Subcutaneous abdominal adipose tissue (tissue), 5 donors: ENCODE measurements at regions not wholly inside any gene's neighbourhood (a gene's known extent, or its start where the extent isn't known, plus 50 kb on each side); places are given as distances from the start of the nearest gene placed in this dataset.

ENCODE experiments used
- H3K27ac ChIP-seq: one replicate; pipeline ENCODE4 v1.7.0; 2013; ENCODE audit warnings: low read depth, mild to moderate bottlenecking, inconsistent platforms, low read length, moderate library complexity
- H3K27me3 ChIP-seq, 5 donors: one replicate each; pipeline ENCODE4 v1.7.0; 2013; ENCODE audit warnings: low read length in 5 of 5, inconsistent platforms in 1 of 5; ENCODE audit not compliant: control insufficient read depth in 5 of 5, insufficient read depth in 4 of 5
- H3K36me3 ChIP-seq, 5 donors: one replicate each; pipeline ENCODE4 v1.7.0; 2013; ENCODE audit warnings: low read length in 5 of 5; ENCODE audit not compliant: control insufficient read depth in 5 of 5, insufficient read depth in 5 of 5
- H3K4me1 ChIP-seq, 5 donors: one replicate each; pipeline ENCODE4 v1.7.0; 2013; ENCODE audit warnings: low read length in 5 of 5, mild to moderate bottlenecking in 3 of 5, moderate library complexity in 1 of 5; ENCODE audit not compliant: control insufficient read depth in 5 of 5, insufficient read depth in 5 of 5
- H3K4me3 ChIP-seq, 5 donors: one replicate each; pipeline ENCODE4 v1.7.0; 2013; ENCODE audit warnings: low read length in 5 of 5, low read depth in 1 of 5
- H3K9ac ChIP-seq, 5 donors: one replicate each; pipeline ENCODE4 v1.7.0; 2013; ENCODE audit warnings: low read length in 5 of 5, mild to moderate bottlenecking in 4 of 5, moderate library complexity in 3 of 5
- H3K9me3 ChIP-seq, 5 donors: one replicate each; pipeline ENCODE4 v1.7.0; 2013; ENCODE audit warnings: low read length in 5 of 5; ENCODE audit not compliant: control insufficient read depth in 5 of 5
- donor health status: healthy.
- donor health status: healthy.
- donor health status: healthy.
- donor health status: healthy.
- donor health status: healthy.

GRCh38 chr17:33375783-33376182, 82.7 kb upstream of the ASIC2 start:
- H3K9ac ChIP-seq, result no peak overlapping the region
- H3K27ac ChIP-seq, result no peak overlapping the region
- H3K9me3 ChIP-seq, result no peaks in the 10 kb centered on the region
- H3K27me3 ChIP-seq, result peaks cover 0 to 8% (median 4%) of the 10 kb centered on the region in 5 donors
- no peaks in the 10 kb centered on the region for H3K4me1 ChIP-seq
- H3K4me3 ChIP-seq, result no peak overlapping the region
- no peaks in the 10 kb centered on the region for H3K36me3 ChIP-seq

- Histone ChIP-seq H3K36me3 (no peaks in the 10 kb centered on the region), H3K4me3 (no peak overlapping the region), H3K9me3 (no peaks in the 10 kb centered on the region), H3K4me1 (no peaks in the 10 kb centered on the region), H3K27ac (no peak overlapping the region), H3K27me3 (peaks cover 0 to 8% (median 2%) of the 10 kb centered on the region in 5 donors), H3K9ac (no peak overlapping the region)
Observed at GRCh38 chr17:33377837-33378595, 84.9 kb upstream of the ASIC2 start.

- H3K27ac ChIP-seq, result no peak overlapping the region
- H3K36me3 ChIP-seq, result no peaks in the 10 kb centered on the region
Observed at GRCh38 chr17:33381201-33381600, 88.1 kb upstream of the ASIC2 start.

DNA sequence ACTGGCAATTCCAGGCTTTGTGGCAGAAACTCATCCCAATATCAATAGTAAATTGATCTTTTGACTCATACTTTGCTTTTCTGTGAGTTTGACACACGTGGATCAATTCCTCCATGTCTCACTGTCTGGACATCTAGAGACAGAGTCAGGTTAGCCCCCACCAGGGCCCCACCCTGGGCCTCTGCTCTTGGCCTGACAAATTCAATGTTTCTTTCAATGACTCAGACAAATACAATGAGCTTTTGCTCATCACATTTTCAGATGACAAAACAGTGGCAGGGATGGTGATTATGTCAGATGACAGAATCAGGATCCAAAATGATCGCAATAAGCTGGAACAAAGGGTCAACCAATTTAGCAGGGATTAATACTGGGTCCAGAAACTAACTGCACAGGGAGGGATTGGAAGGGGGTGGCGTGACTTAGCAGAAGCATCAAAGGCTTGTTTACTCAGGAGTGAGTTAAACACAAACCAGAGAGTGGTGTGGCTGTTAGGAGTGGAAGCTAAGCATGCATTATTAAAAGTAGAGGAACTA, 90.5 kb upstream of the ASIC2 start:
- Histone ChIP-seq H3K9me3 (no peaks in the 10 kb centered on the region), H3K9ac (no peak overlapping the region), H3K27ac (no peak overlapping the region), H3K4me3 (no peak overlapping the region), H3K4me1 (no peaks in the 10 kb centered on the region), H3K27me3 (peaks cover 0 to 13% (median 4%) of the 10 kb centered on the region in 5 donors), H3K36me3 (no peaks in the 10 kb centered on the region)

More at GRCh38 chr17:33381201-33381600, 88.1 kb upstream of the ASIC2 start:
- no peak overlapping the region for H3K4me3 ChIP-seq
- H3K4me1 ChIP-seq, result no peaks in the 10 kb centered on the region
- no peaks in the 10 kb centered on the region for H3K9me3 ChIP-seq
- no peak overlapping the region for H3K9ac ChIP-seq
- H3K27me3 ChIP-seq, result peaks cover 0 to 10% (median 2%) of the 10 kb centered on the region in 5 donors

DNA sequence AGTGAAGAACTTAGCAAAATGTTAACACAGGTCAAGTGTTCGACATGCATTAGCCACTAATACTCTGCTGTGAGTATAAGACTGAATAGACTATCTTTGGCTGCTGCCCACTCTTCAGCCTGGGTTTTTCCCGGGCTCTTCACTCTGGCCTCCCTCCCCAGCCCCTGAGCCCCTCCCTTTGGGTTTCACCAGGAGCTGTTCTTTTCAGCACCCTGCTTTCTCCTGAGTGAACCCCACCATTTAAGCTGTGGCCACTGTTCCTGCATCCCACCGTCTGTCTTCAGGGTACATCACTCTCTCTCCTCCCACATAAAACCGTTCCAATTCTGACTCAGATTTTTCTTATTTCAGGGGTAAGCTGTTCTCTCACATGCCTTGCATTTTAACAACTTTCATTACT, 92.0 kb upstream of the ASIC2 start:
- Histone ChIP-seq H3K4me1 (no peaks in the 10 kb centered on the region), H3K4me3 (no peak overlapping the region), H3K36me3 (no peaks in the 10 kb centered on the region), H3K9ac (no peak overlapping the region), H3K9me3 (no peaks in the 10 kb centered on the region), H3K27ac (no peak overlapping the region), H3K27me3 (peaks cover 0 to 11% (median 2%) of the 10 kb centered on the region in 5 donors)

DNA sequence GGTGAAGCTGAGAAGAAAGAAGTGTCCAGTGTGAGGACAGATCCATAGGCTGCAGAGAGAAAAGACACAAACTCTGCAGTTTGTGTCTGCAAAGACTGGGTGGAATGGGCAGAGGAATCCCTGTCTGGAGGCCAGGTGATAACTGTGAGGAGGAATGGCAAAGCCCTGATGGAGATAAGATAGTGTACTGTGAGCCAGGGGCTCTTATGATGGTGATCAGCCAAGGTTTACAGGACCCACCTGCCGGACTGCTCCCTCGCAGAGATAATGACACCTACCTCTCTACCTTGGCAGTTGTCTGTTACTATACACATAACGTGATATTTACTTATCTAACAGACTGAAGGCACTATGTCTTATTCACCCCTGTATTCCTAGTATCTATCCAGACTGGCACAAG, 92.6 kb upstream of the ASIC2 start:
- no peaks in the 10 kb centered on the region for H3K9me3 ChIP-seq
- H3K36me3 ChIP-seq, result no peaks in the 10 kb centered on the region
- H3K27me3 ChIP-seq, result peaks cover 0 to 11% (median 2%) of the 10 kb centered on the region in 5 donors
- no peak overlapping the region for H3K27ac ChIP-seq
- no peak overlapping the region for H3K4me3 ChIP-seq
- no peaks in the 10 kb centered on the region for H3K4me1 ChIP-seq
- H3K9ac ChIP-seq, result no peak overlapping the region

DNA sequence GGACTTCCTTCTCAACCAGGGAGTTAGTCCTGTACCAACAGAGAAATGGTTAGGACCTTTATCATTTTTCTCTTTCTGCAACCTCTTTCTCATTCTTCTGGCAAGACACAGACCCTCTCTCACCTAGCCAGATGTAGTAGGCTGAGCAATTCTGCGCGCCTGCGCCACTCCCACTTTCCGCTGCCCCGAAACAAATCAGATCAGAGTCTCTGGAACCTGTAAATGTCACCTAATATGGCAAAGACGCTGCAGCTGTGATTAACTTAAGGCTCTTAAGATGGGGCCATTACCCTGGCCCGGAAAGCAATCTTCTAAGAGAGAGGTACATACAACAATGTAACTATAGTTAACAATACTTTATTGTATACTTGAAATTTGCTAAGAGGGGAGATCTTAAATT, 94.3 kb upstream of the ASIC2 start:
- H3K4me1 ChIP-seq, result no peaks in the 10 kb centered on the region
- no peak overlapping the region for H3K27ac ChIP-seq
- no peak overlapping the region for H3K4me3 ChIP-seq

DNA sequence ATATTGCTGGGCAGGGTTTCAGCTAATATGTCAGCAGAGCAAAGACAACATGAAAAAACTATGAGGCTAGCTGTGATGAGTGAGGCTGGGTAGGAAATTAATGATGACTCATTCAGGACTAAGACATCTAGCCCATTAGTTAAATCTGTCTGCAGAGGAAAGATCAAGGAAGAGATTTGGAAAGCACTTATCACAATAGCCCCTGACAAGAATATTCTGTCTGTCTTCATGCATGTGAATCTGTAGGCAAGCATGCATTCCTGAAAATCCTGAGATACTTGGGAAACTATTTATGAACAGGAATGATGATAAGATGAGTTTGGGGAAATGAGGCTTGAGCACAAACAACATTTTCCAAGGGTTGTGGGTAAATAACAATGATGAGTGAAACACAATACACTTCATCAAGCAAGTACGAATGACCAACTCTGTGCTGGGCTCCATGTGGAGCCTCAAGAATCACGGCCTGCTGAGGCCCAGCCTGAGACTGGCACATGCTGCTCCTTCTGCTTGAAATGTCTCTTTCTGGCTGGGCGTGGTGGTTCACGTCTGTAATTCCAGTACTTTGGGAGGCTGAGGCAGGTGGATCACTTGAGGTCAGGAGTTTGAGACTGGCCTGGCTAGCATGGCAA, 96.5 kb upstream of the ASIC2 start:
- Histone ChIP-seq H3K9ac (no peak overlapping the region), H3K9me3 (peaks cover 0 to 3% (median 0%) of the 10 kb centered on the region in 5 donors), H3K4me3 (no peak overlapping the region), H3K27ac (no peak overlapping the region), H3K27me3 (peaks cover 0 to 13% (median 2%) of the 10 kb centered on the region in 5 donors), H3K36me3 (no peaks in the 10 kb centered on the region), H3K4me1 (no peaks in the 10 kb centered on the region)

More for the DNA sequence above, 94.3 kb upstream of the ASIC2 start:
- Histone ChIP-seq H3K36me3 (no peaks in the 10 kb centered on the region), H3K9ac (no peak overlapping the region), H3K9me3 (no peaks in the 10 kb centered on the region), H3K27me3 (peaks cover 0 to 8% (median 2%) of the 10 kb centered on the region in 5 donors)

DNA sequence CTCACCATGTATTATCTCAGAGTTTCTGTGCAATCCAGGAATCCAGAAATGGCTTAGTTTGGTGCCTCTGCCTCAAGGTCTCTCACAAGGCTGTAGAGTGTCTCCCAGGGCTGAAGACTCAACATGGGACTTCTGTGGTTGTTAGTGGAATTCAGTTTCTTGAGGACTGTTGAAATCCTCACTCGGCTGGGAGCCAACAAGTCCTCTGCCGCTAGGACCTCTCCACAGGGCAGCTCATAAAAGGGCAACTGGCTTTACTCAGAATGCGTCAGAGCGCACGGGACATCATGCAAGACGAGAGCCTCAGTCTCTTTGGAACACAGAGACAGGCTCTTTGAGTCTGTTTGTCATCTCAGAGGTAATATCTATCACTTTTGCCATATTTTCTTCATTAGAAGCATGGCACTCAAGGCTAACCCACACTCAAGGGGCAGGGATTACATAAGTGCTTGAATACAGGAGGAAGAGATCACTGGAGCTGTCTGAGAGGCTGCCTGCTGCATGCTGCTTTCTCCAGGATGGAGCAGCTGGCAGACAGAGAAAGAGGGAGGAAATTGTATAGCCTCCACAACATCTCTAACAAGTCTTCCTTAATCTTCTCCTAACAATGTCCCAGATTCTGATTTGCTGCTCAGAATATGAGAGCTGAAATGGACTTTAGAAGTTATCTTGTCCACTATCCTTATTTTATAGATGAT, 97.5 kb upstream of the ASIC2 start:
- Histone ChIP-seq H3K27me3 (peaks cover 0 to 11% (median 2%) of the 10 kb centered on the region in 5 donors), H3K9me3 (peaks cover 0 to 3% (median 0%) of the 10 kb centered on the region in 5 donors), H3K4me1 (no peaks in the 10 kb centered on the region), H3K27ac (no peak overlapping the region), H3K36me3 (no peaks in the 10 kb centered on the region), H3K9ac (no peak overlapping the region), H3K4me3 (no peak overlapping the region)

- Histone ChIP-seq H3K27me3 (peaks cover 0 to 5% (median 0%) of the 10 kb centered on the region in 5 donors), H3K27ac (no peak overlapping the region), H3K9me3 (peaks cover 0 to 3% (median 0%) of the 10 kb centered on the region in 5 donors), H3K4me3 (no peak overlapping the region), H3K36me3 (no peaks in the 10 kb centered on the region), H3K9ac (no peak overlapping the region), H3K4me1 (no peaks in the 10 kb centered on the region)
Observed at GRCh38 chr17:33396818-33397217, 103.7 kb upstream of the ASIC2 start.
